DMS 273 treated with DMSO at 0.1 percent for 48 hours (cell line): ENCODE measurements at regions not wholly inside any gene's neighbourhood (a gene's known extent, or its start where the extent isn't known, plus 50 kb on each side); places are given as distances from the start of the nearest gene placed in this dataset.

Experiments used
- DNase-seq: peaks from one replicate; lab custom pipeline; 2025; lab: John Stamatoyannopoulos, UW

DNA sequence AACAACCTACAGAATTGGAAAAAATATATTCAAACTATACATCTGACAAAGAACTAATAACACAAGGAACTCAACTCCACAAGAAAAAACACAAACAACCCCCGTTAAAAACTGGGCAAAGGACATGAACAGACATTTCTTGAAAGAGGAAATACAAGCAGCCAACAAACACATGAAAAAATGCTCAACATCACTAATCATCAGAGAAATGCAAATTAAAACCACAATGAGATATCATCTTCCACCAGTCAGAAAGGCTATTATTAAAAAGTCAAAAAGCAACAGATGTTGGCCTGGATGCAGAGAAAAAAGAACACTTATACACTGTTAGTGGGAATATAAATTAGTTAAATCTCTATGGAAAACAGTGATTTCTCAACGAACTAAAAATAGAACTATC is 82.6 kb upstream of the CCDC91 start:
- peak; percentile 5 for DNase-seq

DNA sequence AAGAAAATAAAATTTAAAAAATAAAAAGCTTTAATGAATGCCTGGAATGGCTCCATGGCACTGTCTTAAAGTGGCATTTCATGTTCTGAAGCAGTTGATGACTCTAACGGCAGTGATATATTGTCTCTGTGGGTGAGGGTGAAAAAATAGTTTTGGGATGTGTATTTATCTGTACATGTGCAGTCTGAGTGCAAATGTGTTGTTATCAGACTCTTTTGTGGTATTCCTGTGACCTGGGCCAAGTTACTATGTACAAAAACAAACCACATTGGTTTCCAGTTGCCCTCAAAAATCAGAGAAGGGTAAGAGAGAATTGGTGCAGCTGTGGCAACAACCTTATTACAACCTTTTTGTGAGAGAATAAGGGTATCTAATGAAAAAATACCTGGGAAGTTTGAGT is 81.7 kb upstream of the CCDC91 start:
- DNase-seq: no peak

DNA sequence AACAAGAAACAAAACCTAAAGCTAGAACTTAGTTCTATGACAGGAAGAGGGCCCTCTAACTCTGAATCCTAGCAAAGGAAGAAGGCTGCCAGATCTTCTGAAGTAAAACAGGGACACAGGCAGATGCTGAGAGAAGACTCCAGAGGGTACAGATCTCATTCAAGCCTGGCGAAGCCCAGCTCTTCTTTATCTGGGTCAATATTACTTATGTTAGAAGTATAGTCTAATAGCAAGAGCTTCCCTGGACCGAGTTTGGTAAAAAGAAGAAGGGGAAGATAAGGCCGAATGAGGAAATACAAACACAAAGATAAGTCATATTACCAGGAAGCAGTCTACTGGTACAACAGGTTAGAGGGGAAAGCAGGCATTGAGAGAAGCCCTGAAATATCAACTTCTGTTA is 79.9 kb upstream of the CCDC91 start:
- DNase-seq: no peak

DNA sequence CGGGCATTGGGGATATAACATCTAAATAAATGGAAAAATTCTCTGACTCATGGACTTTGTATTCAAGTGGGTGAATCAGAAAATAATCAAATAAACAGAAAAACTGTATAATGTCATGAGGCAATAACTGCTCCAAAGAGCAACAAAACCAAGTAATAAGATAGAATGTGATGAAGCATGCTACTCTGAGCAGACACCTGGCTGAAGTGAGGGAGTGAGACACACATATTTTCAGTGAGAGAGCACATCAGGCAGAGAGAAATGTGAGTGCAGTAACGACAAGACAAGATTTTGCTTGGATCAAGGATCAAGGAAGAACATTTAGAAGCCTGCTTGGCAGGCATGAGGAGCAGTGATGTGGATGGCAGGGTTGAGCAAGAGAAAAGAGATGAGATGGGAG is 75.8 kb upstream of the CCDC91 start:
- no peak for DNase-seq

DNA sequence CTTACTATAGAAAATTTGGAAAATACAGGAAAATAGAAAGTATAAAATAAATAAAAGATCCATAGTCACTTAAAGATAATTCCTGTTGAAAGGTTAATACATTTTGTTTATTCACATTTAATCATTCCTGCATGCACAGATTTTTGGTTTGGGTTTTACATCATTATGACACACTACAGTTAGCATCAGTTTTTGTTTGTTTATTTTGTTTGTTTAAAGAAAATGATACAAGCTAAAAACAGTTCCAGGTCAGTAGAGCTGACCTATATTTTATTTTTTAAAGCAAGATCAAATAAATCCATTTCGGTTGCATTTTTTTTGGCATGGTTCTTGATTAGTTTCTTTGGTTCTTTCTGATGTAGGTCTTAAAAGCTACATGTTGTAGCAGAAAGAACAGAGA is 68.8 kb upstream of the CCDC91 start:
- DNase-seq: no peak

- no peak for DNase-seq
Measured at GRCh38 chr12:28121899-28122655, 68.2 kb upstream of the CCDC91 start.

DNA sequence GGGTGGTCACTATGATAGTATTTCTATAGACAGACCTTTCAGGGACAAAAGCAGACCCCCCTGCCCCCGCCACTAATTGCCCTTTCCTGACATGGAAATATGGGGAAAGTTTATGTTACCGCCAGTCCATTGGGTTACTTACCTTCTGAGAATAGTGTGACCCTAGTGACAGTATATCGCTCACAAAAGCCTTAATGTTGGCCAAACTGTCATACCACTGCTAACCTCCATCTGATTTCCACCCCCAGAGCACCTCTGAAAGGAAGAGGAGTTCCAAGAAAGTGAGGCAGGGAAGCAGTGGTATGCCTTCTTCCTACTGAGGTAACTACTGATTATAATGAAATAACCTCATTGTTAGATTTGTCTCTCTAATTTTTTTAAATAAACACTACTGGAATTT is 67.5 kb upstream of the CCDC91 start:
- no peak for DNase-seq

GRCh38 chr12:28127455-28127854 is 62.8 kb upstream of the CCDC91 start:
- no peak for DNase-seq

DNA sequence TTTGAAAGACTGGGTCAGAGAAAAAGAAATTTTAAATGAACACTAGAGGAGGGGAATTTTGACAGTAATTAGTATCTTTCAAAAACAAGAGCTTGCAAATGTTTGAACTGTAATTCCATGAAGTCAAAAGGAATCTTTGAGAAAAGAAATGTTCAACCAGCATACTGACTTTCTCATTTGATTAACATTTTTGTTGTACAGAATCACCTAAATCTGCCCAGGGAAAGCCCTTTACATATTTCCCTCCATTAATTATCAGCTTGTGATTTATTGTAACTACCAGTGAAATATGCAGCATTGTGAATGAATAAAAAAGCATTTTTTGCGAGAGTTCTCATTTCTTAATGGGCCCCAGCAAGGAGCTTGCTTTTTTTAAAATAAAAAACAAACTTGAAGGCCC is 61.2 kb upstream of the CCDC91 start:
- no peak for DNase-seq

DNA sequence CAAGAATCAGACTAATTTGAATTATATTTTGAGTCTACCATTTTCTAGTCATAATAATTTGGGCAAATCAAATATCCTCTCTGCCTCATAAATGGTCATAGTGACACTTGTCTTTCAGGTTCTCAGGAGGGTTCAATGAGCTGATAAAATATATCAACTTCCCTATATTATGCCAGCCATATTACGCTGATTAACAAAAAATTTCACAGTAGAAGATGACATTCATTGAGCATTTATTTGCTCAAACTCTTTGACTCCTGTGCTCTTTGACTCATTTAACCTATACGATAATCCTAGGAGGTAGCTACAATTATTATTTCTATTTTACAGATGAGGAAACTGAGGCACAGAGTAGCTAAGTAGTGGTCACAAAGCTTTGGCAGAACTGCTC is 60.0 kb upstream of the CCDC91 start:
- no peak for DNase-seq

- DNase-seq: no peak
Measured at GRCh38 chr12:28130625-28131598, 59.3 kb upstream of the CCDC91 start.

GRCh38 chr12:28132398-28132797 is 57.9 kb upstream of the CCDC91 start:
- DNase-seq: no peak

GRCh38 chr12:28135801-28136439 is 54.3 kb upstream of the CCDC91 start:
- DNase-seq: no peak

DNA sequence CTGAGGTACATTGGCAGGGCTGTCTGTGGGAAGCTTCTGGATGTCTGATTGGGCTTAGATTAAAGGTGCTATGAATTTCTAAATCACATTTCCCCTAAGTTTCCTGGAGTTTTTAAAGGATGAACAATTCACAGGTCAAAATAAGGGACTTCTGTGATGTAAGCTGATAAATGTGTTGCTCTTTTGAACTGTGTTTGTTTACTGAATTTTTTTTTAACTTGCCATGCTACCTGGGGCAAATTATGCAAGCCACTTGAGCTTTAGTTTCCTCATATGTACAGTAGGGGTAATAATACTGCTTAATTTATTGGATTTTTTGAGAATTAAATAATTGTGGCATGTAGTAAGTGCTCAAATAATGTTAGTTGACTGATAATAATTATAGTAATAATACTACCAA is 52.8 kb upstream of the CCDC91 start:
- no peak for DNase-seq

- DNase-seq: no peak
Measured at GRCh38 chr12:28140404-28140803, 49.9 kb upstream of the CCDC91 start.
